ENCODE measurements at regions not wholly inside any gene's neighbourhood (a gene's known extent, or its start where the extent isn't known, plus 50 kb on each side); places are given as distances from the start of the nearest gene placed in this dataset.
"Not testable (repeated sequence)": the region's sequence is repeated elsewhere in the genome, so short reads cannot be mapped to it uniquely, and the experiment has no call there.

GRCh38 chr2:51894584-51894983, 862.7 kb upstream of the NRXN1 start:
- not testable (repeated sequence) for DNase-seq, ATAC-seq

- DNase-seq (no peak), ATAC-seq (no peak)
These were observed 856.2 kb upstream of the NRXN1 start for GRCh38 chr2:51888120-51888519.

GRCh38 chr2:51881673-51882072, 849.7 kb upstream of the NRXN1 start:
- DNase-seq (no peak), ATAC-seq (no peak)

GRCh38 chr2:51880153-51880552, 848.2 kb upstream of the NRXN1 start:
- DNase-seq: no peak
- no peak for ATAC-seq

GRCh38 chr2:51866361-51866760, 834.4 kb upstream of the NRXN1 start:
- ATAC-seq: no peak
- DNase-seq: no peak

GRCh38 chr2:51859260-51859659, 827.3 kb upstream of the NRXN1 start:
- DNase-seq (no peak), ATAC-seq (no peak)

- no peak for DNase-seq
These were observed 823.8 kb upstream of the NRXN1 start for GRCh38 chr2:51855683-51856082.

GRCh38 chr2:51846796-51847195, 814.9 kb upstream of the NRXN1 start:
- ATAC-seq (no peak), DNase-seq (no peak)

More at GRCh38 chr2:51855683-51856082, 823.8 kb upstream of the NRXN1 start:
- no peak for ATAC-seq

- no peak for ATAC-seq
- DNase-seq: no peak
These were observed 814.1 kb upstream of the NRXN1 start for GRCh38 chr2:51846018-51846417.

- ATAC-seq: no peak
These were observed 812.7 kb upstream of the NRXN1 start for GRCh38 chr2:51844596-51844995.

GRCh38 chr2:51829477-51829876, 797.5 kb upstream of the NRXN1 start:
- no peak for ATAC-seq
- DNase-seq: no peak

More at GRCh38 chr2:51844596-51844995, 812.7 kb upstream of the NRXN1 start:
- DNase-seq: no peak

GRCh38 chr2:51825823-51826222, 793.9 kb upstream of the NRXN1 start:
- no peak for DNase-seq
- no peak for ATAC-seq

GRCh38 chr2:51813247-51813646, 781.3 kb upstream of the NRXN1 start:
- ATAC-seq: no peak
- DNase-seq: no peak

GRCh38 chr2:51812138-51812866, 780.4 kb upstream of the NRXN1 start:
- DNase-seq (no peak), ATAC-seq (no peak)

GRCh38 chr2:51810197-51810596, 778.3 kb upstream of the NRXN1 start:
- ATAC-seq (no peak), DNase-seq (no peak)

GRCh38 chr2:51807229-51807628, 775.3 kb upstream of the NRXN1 start:
- DNase-seq (no peak), ATAC-seq (no peak)

GRCh38 chr2:51795248-51795888, 763.4 kb upstream of the NRXN1 start:
- peak; percentile 9 for DNase-seq
- ATAC-seq: no peak

- DNase-seq (no peak), ATAC-seq (no peak)
These were observed 759.6 kb upstream of the NRXN1 start for GRCh38 chr2:51791496-51791895.

GRCh38 chr2:51790854-51791253, 758.9 kb upstream of the NRXN1 start:
- DNase-seq: no peak
- no peak for ATAC-seq

- no peak for DNase-seq
- ATAC-seq: no peak
These were observed 758.0 kb upstream of the NRXN1 start for GRCh38 chr2:51789918-51790317.

GRCh38 chr2:51782921-51783765, 751.2 kb upstream of the NRXN1 start:
- ATAC-seq (no peak), DNase-seq (no peak)

GRCh38 chr2:51781691-51782090, 749.8 kb upstream of the NRXN1 start:
- no peak for ATAC-seq
- DNase-seq: no peak

GRCh38 chr2:51780353-51780752, 748.4 kb upstream of the NRXN1 start:
- ATAC-seq (no peak), DNase-seq (no peak)

All from stimulated activated naive CD8-positive, alpha-beta T cell treated with anti-CD3 and anti-CD28 coated beads, Interleukin-15, Interleukin-2, amounts not matched to agents 100 U/mL and 50 U/mL, for 24 hours (primary cell).